ACHN (cell line): ENCODE measurements at regions not wholly inside any gene's neighbourhood (a gene's known extent, or its start where the extent isn't known, plus 50 kb on each side); places are given as distances from the start of the nearest gene placed in this dataset.

Experiments used
- DNase-seq: peaks from one replicate; pipeline ENCODE4 v3.0.0-alpha.2; 2015
- in situ Hi-C: cut with HindIII; loops from 2 replicates; pipeline ENCODE4 v1.10.0; 2017; ENCODE audit warnings: low sequenced_read_pairs, low pct_ligation_motif_present, low pct_unique_long_range_greater_than_20kb

DNA sequence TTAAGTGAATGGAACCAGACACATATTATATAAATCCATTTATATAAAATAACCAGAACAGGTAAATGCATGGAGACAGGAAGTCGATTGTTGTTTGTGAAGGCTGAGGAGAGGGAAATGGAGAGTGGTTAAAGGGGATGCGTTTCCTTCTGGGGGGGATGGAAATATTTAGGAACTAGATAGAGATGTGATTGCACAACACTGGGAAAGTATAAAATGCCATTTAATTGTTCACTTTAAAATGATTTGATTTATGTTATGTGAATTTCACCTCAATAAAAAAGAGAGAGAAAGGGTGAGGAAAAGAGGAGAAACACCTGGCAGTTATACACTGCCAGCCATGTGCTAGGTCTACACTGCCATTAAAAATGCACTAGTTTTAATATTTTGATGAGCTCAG is 312.6 kb downstream of the CD83 start:
- no peak for DNase-seq
- in situ Hi-C loops, result no loop called here

DNA sequence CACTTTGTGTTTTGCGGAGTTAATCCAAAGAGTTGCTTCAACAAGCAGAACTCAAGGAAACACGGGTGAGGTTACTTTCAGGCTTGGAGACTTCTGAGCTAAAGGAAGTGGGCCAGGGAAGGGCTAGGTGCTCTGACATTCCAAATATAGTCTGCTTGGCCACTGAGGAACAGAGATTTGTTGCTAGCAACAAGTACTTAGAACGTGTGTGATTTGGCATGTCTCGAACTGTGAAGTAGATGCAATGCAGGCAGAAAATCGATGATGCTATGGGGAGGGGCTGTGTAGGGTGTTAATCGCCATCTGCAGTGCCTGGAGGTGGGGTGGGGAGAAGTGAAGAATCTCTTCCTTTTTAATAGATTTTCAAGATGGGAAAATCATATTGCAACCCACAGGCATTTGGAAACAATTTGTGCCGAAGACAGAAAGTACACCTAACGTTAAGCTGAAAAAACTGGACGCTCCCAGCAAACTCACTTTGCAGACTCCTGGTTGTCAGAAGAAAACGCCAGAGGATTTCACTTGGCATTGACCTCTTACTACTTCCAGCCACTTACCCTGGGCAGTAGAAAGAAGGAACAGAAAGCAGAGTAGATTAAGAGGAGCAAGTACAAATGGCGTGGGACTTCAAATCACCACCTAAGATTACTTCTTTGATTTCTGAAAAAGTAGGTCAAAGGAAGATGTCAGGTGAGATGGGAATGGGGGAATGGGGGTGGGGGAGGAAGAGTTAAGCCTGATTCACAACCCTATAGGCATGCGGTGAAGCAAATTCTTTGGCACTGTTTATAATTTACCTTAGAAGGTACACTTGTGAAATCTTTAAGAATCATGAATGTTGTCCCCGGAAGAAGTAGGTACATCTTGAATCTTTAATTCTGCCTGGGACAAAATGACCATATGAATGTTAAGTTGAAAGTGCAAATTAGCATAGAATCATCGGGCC is 314.1 kb downstream of the CD83 start:
- DNase-seq, result no peak
- in situ Hi-C loops, result no loop called here

DNA sequence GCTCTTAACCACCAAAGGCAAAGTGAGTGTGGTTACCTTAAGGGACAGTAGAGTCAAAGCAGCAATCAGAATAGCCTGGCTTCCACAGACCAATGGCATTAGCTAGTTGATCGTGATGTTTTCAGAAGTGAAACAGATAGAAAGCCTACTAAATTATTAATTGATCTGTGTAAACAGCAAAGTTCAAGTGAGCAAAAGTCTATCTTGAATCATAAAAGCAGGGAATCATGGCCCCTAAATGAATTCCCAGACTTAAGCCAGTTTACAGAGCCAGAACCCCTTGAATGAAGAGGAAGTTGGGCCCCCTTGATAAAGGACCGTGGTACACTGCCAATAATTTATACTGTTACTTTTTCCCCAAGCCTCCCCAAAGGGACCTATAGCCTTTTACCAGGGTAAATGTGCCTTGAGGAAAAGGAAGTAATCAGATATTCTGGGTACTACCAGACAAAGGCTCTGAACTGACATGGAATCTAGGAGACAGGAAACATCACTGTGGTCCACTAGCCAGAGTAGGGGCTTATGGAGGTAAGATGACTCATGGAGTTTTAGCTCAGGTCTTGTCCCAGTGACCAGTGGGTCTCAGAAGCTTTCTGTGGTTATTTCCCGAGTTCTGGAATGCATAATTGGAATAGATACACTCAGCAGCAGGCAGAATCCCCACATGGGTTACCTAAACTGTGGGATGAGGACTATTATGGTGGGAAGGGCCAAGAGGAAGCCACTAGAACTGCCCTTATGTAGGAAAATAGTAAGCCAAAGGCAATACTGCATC is 317.5 kb downstream of the CD83 start:
- DNase-seq, result no peak
- in situ Hi-C loops, result no loop called here

DNA sequence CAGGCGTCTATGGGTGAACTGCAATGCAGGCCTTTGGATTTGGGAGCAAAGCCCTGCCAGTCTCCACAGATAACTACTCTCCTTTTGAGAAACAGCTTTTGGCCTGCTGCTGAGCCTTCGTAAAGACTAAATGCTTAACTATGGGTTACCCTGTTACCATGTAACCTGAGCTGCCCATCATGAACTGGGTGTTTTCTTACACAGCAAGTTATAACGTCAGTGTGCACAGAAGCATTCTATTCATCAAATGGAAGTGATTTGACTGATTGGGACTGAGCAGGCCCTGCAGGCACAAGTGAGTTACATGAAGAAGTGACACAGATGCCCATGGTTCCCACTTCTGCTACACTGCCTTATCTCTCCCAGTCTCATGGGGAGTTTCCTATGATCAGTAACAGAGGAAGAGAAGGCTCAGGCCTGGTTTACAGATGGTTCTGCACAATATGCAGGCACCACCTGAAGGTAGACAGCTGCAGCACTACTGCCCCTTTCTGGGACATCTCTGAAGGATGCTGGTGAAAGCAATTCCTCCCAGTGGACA is 319.1 kb downstream of the CD83 start:
- no peak for DNase-seq
- in situ Hi-C loops, result no loop called here

DNA sequence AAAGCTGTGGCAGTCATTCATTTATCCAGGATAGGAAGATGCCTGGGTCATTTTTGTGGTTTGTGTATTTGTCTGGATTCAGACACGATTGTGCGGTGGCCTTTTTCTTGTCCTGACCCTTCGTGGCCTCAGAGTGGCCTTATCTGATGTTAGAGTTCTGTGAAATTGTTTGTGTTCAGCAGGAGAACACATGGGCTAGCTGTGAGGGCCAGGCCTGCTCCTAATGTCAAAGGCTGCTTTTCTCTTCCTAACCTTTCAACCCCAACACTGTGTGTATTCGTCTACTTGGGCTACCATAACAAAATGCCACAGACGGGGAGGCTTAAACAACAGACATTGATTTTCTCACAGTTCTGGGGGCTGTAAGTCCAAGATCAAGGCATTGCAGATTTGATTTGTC is 321.8 kb downstream of the CD83 start:
- no peak for DNase-seq
- in situ Hi-C loops, result no loop called here

- DNase-seq, result no peak
- in situ Hi-C loops, result no loop called here
These were observed 322.8 kb downstream of the CD83 start for GRCh38 chr6:14440215-14440910.

DNA sequence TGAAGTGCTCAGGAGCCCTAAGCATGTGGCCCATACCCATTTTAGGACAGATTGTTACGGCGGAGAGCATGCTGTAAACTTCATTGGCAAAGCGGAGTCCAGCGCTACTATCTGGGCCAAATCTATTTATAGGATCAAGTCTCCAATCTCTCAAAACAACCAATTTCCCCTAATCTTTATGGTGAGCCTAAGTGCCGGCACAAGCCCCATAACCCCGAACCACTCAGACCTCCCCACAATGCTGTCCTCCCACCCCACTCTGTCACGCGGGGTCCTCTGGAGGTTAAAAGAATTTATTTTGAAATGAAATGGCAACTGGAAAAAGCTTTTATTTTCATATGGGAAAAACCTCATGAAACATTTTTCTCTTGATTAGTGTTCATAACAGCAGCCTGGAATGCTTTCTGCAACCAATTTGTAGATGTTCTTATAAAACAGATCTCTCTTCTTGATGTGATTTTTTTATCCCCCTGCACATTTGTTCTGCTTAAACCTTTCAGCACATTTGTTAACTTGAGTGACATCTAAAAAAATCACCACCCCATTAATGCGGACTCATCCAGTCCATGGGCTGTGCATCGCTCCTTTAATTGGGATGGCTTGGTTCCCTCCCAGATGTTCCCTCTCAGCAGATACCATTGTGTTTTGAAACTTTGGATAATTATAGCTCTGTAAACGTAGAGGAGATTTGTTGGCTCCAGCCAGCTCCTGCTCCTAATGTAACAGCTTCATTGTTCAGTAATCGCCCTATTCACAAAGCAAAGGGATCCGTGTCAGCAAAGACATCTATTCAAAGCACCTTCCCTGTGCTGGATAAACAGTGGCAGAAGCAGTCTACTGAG is 323.6 kb downstream of the CD83 start:
- no peak for DNase-seq

DNA sequence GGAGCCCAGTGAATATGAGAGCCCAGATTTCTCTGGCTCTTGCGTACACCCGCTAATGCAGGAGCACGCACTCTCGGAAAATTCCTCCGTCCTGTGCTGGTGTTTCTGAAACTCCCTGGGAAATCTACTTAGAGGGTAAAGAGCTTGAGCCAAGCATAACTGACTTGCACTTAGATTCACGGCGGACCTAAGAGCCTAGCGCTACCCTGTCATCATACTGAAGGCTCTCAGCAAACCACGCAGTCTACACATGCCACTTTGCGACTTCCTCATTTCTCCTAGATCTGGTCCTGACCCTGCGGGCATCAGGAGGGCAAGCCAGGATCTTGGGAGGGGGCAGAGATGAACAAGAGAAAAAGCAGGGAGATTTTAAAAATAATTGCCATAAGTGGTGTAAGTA is 324.7 kb downstream of the CD83 start:
- in situ Hi-C loops, result no loop called here
- no peak for DNase-seq

More for the DNA sequence above, 323.6 kb downstream of the CD83 start:
- in situ Hi-C loops, result no loop called here

DNA sequence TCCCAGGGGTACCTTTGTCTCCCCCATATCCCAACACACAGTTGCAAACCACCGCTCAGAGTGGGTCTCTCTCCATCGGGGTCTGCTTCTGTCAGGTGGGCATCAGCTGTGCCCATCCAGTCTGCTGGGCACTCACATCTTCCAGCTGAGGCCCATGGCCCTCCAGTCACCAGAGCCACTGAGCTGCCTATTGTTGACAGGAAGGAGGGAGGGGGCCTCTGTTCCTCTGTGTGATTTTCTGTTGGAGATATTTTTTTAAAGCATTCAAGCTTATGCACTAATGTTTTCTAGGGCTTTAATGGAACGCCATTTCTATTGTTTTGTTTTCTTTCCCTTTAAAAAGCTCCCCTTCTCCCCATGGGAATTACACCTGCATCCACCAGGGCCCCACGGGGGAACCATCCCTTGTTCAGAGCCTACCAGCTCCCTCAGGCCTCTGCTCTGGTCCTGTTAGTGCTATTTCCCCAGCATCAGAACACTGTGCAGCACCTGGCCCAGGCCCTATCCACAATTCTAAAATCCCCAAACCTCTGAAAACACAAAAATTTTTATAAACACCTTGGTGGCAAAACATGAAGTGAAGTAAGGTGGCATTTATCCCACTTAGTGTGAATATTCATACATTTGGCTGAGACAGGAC is 326.2 kb downstream of the CD83 start:
- DNase-seq, result no peak
- in situ Hi-C loops, result no loop called here

- DNase-seq, result no peak
- in situ Hi-C loops, result no loop called here
These were observed 326.9 kb downstream of the CD83 start for GRCh38 chr6:14444295-14444972.

DNA sequence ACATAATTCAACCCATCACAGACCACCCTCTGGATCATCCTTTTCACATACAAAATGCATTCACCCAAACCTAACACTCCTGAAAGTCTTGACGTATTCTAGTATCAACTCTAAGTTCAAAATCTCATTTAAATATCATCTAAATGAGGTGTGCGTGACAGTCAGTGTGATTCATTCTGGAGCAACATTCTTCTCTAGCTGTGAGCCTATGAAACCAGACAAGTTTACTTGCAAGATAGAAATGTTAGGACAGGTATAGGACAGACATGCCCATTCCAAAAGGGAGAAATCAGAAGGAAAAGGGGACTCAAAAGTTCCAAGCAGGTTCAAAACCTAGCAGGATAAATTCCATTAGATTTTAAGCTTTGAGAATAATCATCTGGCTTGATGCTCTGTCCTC is 329.7 kb downstream of the CD83 start:
- in situ Hi-C loops, result no loop called here
- no peak for DNase-seq

DNA sequence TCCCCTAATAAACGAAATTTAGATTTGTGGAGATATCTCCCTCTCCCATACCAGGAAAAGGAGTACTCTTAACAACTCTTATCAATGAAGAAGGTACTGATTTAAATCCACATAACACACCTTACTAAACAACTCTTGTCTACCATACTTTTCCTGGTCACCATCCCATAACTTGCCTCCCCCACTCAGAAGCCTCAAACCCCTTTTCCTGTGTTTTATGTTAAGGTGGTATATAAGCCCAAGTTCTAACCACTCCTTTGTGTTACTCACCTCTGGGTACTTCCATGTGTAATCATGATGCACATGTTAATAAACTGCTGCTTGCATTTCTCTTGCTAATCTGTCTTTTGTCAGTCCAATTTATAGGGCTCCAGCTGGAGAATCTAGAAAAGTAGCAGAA is 330.7 kb downstream of the CD83 start:
- in situ Hi-C loops, result no loop called here
- no peak for DNase-seq

DNA sequence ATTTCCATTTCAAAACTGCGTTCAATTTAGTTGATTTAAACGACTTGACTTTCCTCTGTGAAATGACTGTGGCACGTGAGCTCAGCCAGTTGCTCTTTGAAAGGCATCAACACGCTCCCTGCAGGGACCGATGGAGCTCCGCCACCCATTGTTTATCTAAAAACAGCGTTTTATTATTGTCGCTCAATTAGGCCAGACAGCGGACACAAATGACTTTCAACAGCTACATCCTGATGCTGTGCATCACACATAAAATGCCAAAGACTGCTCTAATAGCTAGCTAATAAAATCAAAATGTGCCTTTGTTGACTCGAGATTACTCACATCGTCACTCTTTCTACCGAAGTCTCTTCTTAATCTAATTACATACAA is 332.5 kb downstream of the CD83 start:
- in situ Hi-C loops, result no loop called here
- DNase-seq, result no peak

- in situ Hi-C loops, result no loop called here
- no peak for DNase-seq
These were observed 333.0 kb downstream of the CD83 start for GRCh38 chr6:14450578-14450977.

DNA sequence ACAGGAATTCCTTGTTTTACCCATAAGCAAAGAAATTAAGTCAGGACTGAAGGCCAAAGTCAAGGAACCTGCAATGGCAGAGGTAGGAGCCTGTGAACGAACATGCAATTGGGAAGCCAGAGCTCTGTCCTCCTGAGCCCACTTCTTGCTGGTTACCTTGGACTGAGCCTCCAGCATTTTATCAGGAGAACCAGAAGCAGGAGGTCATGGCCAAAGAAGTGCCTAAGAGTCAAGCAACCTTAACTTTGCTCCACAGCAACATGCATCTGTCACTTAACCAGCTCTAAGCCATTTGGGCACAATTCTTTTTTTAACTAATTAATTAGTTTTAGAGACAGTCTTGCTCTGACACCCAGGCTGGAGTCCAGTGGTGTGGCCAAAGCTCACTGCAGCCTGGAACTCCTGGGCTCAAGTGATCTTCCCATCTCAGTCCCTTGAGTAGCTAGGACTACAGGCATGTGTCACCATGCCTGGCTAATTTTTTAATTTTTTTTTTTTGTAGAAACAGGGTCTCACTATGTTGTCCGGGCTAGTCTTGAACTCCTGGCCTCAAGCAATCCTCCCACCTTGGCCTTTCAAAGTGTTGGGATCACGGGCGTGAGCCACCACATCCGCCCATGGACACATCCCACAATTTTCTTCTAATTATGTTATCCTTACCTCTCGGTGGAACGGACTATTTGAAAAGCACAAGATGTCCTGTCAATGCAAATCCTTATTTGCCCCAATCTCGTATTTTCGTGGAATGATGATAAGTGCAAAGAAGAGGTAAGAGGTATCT is 334.2 kb downstream of the CD83 start:
- DNase-seq, result no peak
- in situ Hi-C loops, result no loop called here
